Testis (tissue), 2 donors: ENCODE measurements at regions not wholly inside any gene's neighbourhood (a gene's known extent, or its start where the extent isn't known, plus 50 kb on each side); places are given as distances from the start of the nearest gene placed in this dataset.

ENCODE experiments used
- POLR2A ChIP-seq: fragments of 450-650 bp; IDR thresholded peaks from one replicate; pipeline ENCODE4 v1.6.1; 2017; ENCODE audit warnings: antibody characterized with exemption, mild to moderate bottlenecking, moderate library complexity
- TF ChIP-seq, protein P1 (sequence below), 3 experiments: fragments of 450-650 bp in 2 of 3; fragments of 200-600 bp in 1 of 3; sonication (generic) in 1 of 3; IDR thresholded peaks; one replicate each; pipeline ENCODE4 v1.5.1; 2016 to 2019; ENCODE audit warnings: antibody characterized with exemption in 3 of 3, mild to moderate bottlenecking in 2 of 3, moderate library complexity in 1 of 3

DNA sequence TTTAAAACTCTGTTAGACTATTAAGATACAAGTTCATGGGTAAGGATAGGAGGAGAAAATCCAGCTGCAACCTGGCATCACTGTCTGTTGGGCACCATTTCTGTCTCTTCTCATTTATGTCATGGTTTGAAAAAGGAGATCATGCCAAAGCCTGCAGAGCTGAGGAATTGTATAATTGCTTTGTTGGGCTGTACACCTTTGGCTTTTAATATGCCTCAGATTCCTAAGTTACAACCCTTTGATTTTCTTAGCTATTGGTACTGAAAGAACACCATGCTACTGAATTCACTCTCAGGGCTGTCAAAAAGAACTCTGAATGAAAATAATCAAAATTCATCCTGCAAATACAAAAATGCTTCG, 174.3 kb downstream of the ACKR3 start:
- TF ChIP-seq, protein P1, sequence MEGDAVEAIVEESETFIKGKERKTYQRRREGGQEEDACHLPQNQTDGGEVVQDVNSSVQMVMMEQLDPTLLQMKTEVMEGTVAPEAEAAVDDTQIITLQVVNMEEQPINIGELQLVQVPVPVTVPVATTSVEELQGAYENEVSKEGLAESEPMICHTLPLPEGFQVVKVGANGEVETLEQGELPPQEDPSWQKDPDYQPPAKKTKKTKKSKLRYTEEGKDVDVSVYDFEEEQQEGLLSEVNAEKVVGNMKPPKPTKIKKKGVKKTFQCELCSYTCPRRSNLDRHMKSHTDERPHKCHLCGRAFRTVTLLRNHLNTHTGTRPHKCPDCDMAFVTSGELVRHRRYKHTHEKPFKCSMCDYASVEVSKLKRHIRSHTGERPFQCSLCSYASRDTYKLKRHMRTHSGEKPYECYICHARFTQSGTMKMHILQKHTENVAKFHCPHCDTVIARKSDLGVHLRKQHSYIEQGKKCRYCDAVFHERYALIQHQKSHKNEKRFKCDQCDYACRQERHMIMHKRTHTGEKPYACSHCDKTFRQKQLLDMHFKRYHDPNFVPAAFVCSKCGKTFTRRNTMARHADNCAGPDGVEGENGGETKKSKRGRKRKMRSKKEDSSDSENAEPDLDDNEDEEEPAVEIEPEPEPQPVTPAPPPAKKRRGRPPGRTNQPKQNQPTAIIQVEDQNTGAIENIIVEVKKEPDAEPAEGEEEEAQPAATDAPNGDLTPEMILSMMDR (IDR thresholded peaks at IDR 0.05) = no peak
- TF ChIP-seq POLR2A = no peak
